ENCODE measurements at regions not wholly inside any gene's neighbourhood (a gene's known extent, or its start where the extent isn't known, plus 50 kb on each side); places are given as distances from the start of the nearest gene placed in this dataset.
"Not testable (repeated sequence)": the region's sequence is repeated elsewhere in the genome, so short reads cannot be mapped to it uniquely, and the experiment has no call there.

DNA sequence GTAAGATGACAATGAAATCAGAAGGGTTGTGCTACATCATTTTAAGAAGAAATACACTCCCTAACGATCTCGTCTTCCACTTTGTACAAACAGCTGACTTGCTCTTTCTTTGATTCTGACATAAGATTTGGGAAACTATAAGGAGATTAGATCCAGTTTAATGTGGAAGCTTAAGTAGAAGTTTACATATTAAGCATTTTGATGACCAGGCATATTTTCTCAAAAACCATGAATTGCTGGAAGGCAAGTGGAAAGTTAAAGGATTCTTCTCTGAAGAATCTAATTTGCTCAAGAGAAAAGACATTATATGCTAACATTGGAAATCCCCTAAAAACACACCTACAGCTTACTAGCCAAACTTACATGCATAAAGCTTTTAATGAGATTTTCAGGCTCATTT, 531.9 kb upstream of the PTPRD start:
- no peak for DNase-seq (ENCODE audit: low read depth)

DNA sequence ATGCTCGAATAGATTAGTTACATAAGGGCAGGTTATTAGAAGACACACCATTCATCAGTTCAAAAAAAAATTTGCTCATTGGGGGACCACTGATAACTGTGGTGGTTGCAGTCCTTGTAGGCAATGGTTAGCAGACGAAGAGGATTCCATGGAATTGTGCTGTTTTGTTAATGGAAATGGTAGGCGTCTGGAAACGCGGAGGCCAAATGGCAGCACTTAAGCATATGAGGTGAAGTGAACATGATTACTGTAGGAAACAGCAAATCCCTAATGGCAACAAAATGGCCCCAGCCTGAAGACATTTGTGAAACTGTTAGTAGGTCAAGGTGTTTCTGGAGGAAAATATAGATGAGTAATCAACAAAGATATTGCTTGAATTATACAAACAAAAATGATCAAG, 535.4 kb upstream of the PTPRD start:
- no peak for DNase-seq (ENCODE audit: low read depth)

DNA sequence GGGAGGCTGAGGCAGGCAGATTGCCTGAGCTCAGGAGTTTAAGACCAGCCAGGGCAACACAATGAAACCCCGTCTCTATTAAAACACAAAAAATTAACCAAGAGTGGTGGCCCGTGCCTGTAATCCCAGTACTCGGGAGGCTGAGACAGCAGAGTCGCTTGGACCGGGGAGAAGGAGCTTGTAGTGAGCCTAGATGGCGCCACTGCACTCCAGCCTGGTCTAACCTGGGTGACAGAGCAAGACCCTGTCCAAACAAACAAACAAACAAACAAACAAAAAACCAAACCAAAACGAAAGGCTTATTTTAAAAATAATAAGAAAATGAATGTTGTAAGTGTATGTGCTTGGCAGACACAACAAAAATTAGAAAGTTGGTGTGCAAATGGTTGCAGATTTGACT, 536.3 kb upstream of the PTPRD start:
- no peak for DNase-seq (ENCODE audit: low read depth)

DNA sequence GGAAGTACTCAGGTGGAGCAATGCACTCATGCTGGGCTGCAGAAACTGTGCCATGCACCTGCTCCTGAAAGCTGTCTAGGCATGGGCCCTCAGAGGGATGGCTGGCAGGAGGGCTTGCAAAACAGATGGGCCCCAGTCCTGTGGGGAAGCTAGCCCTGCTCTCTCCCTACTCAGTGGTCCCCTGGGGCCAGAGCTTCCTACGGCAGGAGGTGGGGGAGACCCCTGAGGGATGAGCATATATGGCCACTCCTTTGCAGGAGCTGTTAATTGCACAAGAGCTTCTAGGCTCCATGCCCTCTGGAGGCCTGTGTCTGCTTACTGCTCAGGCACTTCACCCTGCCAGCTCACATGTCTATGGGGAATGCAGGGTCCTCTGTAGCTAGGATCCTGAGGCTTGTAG, 545.3 kb upstream of the PTPRD start:
- DNase-seq (ENCODE audit: low read depth): no peak

DNA sequence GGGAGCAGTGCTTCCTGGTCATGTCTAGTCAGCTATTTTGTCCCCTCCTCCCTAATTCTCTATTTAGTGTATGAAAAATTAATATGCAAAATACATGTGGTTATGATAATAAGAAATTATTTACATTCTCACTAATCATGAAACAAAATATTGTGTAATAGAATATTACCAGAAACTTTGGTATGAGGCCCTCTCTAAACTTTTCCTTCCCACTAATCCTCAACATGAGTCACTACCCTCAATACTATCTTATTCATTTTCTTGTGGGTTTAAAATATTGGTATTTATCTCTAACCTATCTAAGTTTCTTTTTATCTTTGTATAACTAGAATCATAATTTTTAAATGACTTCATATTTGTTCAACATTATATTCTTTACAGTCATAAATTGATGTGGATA, 545.9 kb upstream of the PTPRD start:
- no peak for DNase-seq (ENCODE audit: low read depth)

DNA sequence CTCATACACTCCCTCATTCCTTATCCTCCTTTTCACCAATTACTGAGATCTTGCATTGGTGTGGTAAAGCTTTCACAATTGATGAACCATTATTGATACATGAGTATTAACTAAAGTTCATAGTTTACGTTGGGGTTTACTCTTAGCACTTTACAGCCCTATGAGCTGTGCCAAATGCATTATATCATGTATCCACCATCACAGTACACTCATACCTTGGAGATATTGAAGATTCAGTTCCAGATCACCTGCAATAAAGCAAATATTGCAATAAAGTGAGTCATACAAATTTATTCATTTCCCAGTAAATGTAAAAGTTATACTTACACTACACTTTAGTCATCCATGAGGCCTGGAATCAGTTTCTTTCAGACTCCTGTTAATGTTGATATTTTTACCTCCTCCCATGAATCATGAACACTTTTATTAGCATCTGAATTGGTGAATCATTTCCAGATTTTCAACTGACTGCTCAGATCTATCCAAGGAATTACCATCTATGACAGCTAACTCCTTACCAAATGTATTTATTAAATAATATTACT, 546.6 kb upstream of the PTPRD start:
- no peak for DNase-seq (ENCODE audit: low read depth)

DNA sequence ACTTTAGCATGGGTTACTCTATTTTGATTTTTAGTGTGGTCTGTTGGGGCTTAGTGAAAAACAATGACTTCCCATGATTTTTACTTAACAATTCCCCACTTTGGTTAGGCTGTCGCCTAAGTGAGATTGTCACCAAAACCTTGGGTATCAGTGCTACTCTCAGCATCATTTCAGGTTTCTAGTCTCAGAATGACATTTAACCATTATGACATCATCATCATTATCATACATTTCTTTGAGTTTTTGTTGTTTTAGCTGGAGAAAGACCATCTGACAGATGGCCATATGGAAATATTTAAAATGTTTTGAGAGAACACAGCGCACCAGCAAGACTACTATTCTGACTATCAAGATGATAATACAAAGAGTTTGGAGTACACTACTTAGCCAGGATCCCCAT, 551.0 kb upstream of the PTPRD start:
- no peak for DNase-seq (ENCODE audit: low read depth)

DNA sequence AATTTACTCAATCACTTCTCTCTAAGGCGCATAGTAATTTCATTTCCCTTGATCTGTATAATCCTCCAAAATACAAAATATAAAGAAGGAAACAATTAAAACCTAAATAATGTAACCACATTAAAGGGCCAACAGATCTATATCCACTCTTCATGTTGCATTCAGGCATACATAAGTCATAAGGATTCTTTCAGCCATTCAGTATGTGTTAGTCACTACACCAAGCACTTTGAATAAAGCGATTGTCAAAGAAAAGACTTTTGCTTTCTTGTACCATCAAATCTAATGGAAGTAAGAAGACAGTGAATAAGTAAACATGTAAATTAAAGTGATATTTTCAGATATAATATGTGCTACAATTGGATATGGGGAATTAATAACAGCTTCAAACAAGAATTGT, 569.2 kb upstream of the PTPRD start:
- DNase-seq (ENCODE audit: low read depth): no peak

DNA sequence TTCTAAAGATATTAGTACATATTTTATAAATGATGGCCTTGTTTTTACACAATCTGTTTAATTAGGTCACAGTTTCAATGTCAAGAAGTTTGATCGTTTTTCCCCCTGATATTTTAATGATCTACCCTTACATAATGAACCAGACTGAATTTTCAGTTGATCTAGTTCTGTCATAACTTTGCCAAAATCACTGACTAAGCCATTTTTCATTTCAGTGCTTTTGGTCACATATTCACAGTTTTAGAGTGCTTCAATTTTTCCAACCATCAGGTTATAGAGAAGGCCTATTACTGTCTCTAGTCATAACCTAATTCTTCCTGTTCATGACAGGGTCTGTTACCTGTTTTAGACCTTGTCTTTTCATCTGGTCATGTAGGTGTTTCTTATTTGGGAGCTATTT, 577.9 kb upstream of the PTPRD start:
- no peak for DNase-seq (ENCODE audit: low read depth)

DNA sequence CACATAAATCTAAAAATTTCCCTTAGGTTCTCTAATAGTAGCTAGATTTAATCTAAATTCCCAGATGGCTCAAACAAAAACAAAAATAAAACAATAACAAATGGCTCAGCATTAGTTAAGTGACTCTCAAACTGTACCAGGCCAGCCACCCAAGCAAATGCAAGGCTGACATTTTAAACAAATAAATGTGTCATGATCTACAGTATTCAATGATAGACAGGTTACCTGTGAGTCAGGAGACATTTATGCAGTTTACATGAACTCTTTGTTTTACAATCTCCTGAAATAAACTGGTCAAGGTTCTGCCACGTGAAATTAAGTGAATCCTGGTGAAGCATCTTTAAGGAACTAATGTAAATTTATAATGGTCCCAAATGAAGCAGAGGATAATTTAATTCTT, 580.2 kb upstream of the PTPRD start:
- DNase-seq (ENCODE audit: low read depth): no peak

DNA sequence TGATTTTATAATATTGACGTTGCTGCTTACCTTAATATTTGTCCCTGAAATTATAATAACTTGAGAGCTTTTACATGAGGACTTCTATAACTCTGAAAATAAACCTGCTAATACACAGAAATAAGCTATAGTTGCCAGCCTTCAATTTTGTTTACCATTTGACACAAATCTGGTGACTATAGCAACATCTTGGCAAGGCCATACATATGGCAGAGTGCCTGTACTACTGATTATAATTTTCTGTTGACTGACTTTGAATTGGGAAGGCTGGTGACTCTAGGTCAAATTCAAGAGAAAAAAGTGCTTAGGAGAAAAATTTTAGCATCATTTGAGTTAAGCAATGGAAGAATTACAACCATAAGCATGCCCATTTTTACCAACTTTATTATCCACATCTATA, 581.4 kb upstream of the PTPRD start:
- no peak for DNase-seq (ENCODE audit: low read depth)

DNA sequence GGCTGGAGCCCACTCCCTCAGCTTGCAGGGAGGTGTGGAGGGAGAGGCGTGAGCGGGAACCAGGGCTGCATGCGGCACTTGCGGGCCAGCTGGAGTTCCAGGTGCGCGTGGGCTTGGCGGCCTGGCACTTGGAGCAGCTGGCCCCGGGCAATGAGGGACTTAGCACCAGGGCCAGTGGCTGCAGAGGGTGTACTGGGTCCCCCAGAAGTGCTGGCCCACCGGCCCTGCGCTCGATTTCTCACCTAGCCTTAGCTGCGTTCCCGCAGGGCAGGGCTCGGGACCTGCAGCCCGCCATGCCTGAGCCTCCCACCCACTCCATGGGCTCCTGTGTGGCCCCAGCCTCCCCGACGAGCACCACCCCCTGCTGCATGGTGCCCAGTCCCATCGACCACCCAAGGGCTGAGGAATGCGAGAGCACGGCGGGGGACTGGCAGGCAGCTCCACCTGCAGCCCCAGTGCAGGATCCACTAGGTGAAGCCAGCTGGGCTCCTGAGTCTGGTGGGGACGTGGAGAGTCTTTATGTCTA, 584.1 kb upstream of the PTPRD start:
- DNase-seq (ENCODE audit: low read depth): not testable (repeated sequence)

DNA sequence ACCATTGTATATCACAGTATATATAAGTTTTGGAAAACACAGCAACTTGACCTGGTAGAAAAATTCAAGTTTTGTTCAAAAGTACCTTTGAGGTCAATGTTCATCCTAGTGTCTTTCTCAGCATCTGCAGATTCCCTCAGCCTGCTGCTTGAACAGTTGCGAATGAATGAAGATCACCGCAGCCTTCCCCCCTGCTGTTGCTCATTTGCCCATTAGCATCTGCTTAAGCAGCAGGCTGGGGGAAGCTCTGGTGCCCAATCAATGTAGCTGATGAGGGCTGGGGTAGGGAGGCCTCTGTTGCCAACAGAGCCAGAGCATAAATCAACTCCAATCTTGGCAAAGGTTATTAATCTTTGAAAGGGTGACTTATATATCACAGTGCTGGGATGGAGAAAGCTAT, 586.5 kb upstream of the PTPRD start:
- DNase-seq (ENCODE audit: low read depth): no peak

DNA sequence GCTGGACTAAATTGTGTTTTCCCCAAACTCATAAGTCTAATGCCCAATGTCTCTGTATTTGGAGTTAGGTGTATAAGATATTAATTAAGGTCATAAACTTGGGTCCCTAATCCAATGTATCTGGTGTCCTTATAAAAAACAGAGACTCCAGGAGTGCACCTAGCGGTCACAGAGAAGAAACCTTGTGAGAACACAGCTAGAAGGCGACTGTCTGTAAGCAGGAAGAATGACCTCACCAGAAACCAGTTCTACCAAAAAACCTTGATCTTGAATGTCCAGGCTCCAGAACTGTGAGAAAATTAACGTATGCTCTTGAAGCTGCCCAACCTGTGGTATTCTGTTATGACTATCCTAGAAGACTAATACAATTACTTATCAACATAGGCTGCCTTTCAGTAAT, 591.7 kb upstream of the PTPRD start:
- no peak for DNase-seq (ENCODE audit: low read depth)

DNA sequence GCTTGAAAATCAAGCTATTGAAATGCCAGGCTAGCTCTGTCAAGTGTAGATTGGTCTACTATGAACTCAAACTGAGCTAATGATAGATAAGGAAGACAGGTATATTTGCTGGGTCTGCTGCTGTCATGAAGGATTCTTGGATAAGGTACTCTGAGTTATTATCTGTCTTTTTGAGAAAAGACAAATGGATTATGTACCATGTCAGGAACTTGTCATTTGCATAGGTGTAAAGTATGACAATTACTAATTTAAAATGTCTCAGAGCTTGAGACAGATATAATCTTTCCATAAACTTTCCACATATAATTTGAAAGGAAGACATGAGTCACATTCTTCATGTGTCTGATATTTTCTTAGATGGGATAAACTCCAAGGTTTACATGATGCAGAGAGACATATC, 594.1 kb upstream of the PTPRD start:
- DNase-seq (ENCODE audit: low read depth): no peak

DNA sequence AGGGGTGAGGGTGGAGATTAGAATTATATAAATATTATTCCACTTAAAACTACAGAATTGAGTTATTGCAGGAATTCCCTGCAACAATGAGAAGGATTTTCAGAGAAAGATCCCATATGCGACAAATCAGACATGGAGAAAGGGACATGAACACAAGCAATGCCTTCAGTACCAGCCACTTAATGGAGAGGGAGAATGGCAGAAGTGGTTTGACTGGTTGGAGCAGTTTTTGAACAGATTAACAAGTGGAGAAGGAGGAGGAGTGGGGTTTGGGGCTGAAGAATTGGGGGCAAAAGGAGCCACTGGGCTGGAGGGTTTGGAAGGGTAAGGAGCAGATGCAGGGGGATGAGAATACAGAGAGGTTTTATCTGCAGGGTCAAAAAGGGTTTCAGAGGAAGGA, 620.9 kb upstream of the PTPRD start:
- no peak for DNase-seq (ENCODE audit: low read depth)

DNA sequence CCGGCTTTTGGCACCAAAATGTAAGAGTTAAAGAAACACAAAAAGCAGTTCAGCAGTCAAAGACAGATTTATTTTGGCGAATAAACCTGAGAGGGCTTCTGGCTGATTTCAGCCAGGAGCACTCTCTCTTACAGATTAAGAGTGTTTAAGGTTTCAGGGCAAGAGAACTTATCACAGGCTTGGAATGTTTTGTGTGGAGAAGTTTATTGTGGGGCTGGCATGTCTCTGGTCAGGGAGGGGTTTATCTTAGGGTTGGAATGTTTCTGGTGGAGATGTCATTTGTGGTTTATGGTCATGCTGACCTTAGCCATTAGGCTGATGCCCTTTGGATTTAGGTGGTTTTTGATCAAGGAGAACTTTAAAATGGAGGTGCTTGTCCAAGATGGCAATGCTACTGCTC, 622.3 kb upstream of the PTPRD start:
- DNase-seq (ENCODE audit: low read depth): no peak

DNA sequence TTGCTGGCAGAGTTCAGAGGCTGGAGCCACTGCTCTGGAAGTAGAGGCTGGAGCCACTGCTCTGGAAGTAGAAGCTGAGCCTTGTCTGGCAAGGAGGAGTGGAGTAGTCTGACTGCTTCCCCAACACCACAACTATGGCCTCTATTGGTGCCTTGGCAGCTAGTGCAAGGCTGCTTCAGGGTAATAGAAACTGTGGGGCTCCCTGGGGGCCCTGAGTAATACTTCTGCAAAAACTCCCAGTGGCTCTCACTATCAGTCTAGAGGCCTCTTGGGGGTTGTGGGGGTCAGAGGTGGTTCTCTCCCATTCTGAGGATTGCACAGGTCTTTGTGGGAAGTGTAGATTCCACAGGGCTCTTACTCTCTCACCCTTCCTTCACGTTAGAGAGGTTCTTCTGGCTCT, 629.0 kb upstream of the PTPRD start:
- no peak for DNase-seq (ENCODE audit: low read depth)

DNA sequence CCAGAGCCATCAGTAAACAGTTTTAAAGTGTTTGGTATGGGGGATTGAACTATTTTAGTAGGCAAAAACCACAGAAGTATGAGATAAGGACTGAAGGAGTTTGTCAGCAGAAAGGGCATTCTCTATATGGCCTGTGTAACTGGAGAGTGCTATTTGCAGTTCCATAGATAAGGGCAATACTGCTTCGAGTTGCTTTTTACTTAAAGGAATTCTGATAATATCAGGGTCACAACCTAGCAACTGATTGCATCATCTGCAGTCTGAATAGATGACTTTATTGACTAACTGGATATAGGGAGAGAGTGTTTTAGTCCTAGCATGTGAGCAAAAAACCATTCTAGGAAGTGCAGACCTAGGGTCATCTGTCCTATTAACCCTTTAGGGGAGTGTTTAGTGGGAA, 645.2 kb upstream of the PTPRD start:
- no peak for DNase-seq (ENCODE audit: low read depth)

DNA sequence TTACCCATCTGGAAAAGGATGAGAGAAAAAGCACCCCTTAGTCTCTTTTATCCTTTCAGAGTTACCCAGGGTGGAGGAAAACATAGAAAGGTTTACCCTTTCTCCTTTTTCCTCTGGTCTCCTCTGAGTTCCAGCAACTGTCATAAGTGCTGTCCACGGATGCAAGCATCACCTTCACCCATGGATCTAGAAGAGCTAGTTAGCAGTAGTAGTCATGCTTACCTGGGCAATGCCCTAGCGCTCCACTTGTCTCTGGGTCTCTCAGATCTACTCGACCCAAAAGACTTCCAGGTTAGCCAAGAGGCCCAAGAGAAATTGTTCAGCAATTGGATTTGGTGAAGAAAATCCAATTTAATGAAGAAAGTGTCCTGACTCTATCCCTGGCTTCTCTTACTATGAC, 656.2 kb upstream of the PTPRD start:
- DNase-seq (ENCODE audit: low read depth): no peak

DNA sequence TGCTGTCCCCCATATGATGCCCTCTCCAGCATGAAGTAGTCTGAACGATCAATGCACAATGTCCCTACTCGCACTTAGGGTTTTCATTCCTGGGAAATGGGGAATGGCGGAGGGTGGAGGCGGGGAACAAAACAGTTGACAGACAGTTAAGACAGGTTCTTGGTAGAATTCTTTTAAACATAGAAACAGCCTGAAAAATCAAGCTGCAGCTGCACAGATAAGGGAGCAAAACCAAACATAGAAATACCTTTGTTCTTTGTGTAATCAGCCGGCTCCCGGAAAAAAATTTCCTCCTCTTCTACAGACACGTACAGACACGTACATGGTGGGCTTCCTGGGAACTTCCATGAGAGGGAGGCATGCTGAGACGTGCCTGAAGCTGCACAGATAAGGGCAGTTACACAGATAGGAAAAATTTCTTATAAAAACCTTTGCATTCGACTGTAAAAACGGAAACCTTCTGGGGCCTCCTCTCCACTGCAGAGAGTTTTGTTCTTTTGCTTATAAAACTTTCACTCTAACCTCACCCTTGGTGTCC, 662.4 kb upstream of the PTPRD start:
- DNase-seq (ENCODE audit: low read depth): no peak

DNA sequence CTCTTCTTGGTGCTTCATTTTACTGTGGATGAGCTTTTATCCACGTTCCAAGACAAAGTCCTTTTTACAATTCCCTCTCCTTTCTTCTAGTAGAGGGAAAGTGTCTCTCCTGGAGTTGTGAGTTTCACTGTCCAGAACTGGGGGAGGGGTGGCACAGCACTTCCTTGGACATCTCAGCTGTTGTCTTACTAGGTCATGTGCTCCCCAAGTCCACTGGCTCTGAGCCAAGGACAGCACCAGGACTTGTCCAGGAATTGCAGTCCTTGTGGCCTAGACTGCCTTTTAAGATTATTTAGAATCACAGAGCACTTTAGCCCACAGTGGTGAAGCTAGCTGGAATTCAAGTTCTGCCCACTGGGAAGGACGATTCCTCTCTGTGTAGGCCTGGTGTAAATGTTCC, 700.2 kb upstream of the PTPRD start:
- no peak for DNase-seq (ENCODE audit: low read depth)

DNA sequence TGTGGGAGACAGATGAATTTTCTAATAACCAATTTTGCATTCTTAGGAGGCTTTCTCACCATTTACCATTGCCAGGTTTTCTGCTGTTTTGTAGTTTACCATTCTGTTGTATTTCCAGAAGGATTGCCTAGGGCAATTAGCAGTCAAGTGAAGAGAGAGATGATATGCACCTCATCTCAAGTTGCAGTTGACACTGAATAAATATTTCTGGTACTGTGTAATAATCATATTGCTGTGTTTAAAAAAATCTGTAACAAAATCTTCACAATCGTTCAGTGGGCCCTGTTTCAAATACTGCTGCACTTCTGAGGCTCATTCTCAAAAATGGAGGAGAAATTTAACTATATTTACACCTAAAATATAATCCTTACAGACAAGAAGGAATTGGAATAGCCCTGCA, 706.1 kb upstream of the PTPRD start:
- no peak for DNase-seq (ENCODE audit: low read depth)

DNA sequence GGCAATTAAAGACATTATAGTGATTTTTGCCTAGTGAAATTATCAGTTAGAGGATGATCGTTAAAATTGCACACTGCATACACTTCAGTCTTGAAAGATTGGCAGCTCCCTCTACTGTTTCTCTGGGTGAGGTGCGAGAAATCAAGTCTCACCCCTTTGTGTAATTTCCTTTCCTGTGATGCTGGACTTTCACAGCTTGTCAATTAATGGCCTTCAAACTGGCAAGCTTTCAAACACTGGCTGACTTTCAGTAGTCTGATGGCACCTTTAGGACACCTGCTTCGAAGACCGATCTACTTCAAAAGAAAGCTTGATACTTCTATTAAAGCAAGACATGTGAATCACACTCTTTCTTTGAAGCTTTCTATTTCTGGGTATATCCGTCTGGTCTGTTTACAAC, 706.7 kb upstream of the PTPRD start:
- no peak for DNase-seq (ENCODE audit: low read depth)

DNA sequence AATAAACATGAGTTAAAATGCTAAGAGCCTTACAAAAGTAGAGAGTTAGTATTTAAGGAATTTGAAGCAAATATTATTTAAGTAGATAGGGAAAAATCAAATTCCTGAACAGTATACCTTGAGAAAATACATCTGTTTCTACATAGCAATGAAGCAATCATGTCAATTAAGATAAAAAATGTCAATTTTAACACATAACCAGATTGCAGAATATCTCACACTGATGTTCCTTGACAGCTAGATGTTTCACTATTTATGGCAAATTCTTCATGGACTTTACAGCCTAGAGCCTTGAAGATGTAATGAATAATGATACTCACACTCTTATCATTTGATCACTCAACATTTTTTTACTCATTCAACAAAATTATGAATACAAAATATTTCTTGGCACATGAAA, 708.2 kb upstream of the PTPRD start:
- DNase-seq (ENCODE audit: low read depth): no peak
